SU-DHL-6 (cell line): ENCODE measurements at regions not wholly inside any gene's neighbourhood (a gene's known extent, or its start where the extent isn't known, plus 50 kb on each side); places are given as distances from the start of the nearest gene placed in this dataset.
"Not testable (repeated sequence)": the region's sequence is repeated elsewhere in the genome, so short reads cannot be mapped to it uniquely, and the experiment has no call there.

Source experiments
- H2AFZ ChIP-seq: fragments of 200-600 bp; sonication (generic); 2 replicates; pipeline ENCODE4 v1.6.1; 2014; ENCODE audit warnings: low read depth, mild to moderate bottlenecking, moderate library complexity, mixed read lengths, antibody characterized with exemption, low read length; ENCODE audit not compliant: severe bottlenecking
- H3F3A ChIP-seq: fragments of 200-600 bp; shearing (Covaris generic); 2 replicates; pipeline ENCODE4 v1.6.0; 2016; ENCODE audit warnings: antibody characterized with exemption, mild to moderate bottlenecking; ENCODE audit not compliant: insufficient read depth
- H3K27ac ChIP-seq: fragments of 200-600 bp; sonication (generic); 2 replicates; pipeline ENCODE4 v1.5.1; 2016; ENCODE audit warnings: low read depth, mild to moderate bottlenecking, low read length, moderate library complexity, mixed read lengths
- H3K27me3 ChIP-seq: fragments of 200-600 bp; sonication (generic), shearing (Covaris generic); 2 replicates; pipeline ENCODE4 v1.6.0; 2014; ENCODE audit warnings: mild to moderate bottlenecking, low read length
- H3K36me3 ChIP-seq: fragments of 200-600 bp; sonication (generic); 2 replicates; pipeline ENCODE4 v1.6.1; 2014; ENCODE audit warnings: mild to moderate bottlenecking, low read length, mixed read lengths
- H3K4me2 ChIP-seq: fragments of 300-600, 200-600 bp; shearing (Covaris generic), sonication (generic); 2 replicates; pipeline ENCODE4 v1.6.0; 2014; ENCODE audit warnings: low read length, low read depth, mild to moderate bottlenecking; ENCODE audit not compliant: poor library complexity, severe bottlenecking
- H3K4me3 ChIP-seq: fragments of 200-600 bp; sonication (generic); 2 replicates; pipeline ENCODE4 v1.5.1; 2014; ENCODE audit warnings: antibody characterized with exemption, low read length, mild to moderate bottlenecking, mixed read lengths; ENCODE audit not compliant: insufficient read depth, poor library complexity, severe bottlenecking
- H3K79me2 ChIP-seq: fragments of 200-600 bp; sonication (generic); 2 replicates; pipeline ENCODE4 v1.6.1; 2014; ENCODE audit warnings: mild to moderate bottlenecking, low read length, moderate library complexity; ENCODE audit not compliant: insufficient read depth
- H3K9ac ChIP-seq: fragments of 200-600 bp; sonication (generic); 2 replicates; pipeline ENCODE4 v1.7.0; 2014; ENCODE audit warnings: mild to moderate bottlenecking, low read length
- H3K9me2 ChIP-seq: fragments of 200-600 bp; sonication (generic); replicated peaks from 2 replicates; pipeline ENCODE4 v1.6.1; 2014; ENCODE audit warnings: low read length; ENCODE audit not compliant: insufficient read depth
- H3K9me3 ChIP-seq: fragments of 200-600 bp; sonication (generic); 2 replicates; pipeline ENCODE4 v1.6.1; 2014; ENCODE audit warnings: low read length, mixed read lengths; ENCODE audit not compliant: insufficient read depth
- H4K20me1 ChIP-seq: fragments of 200-600 bp; sonication (generic); 2 replicates; pipeline ENCODE4 v1.6.1; 2014; ENCODE audit warnings: low read depth, mild to moderate bottlenecking, antibody characterized with exemption, low read length, moderate library complexity, mixed read lengths

DNA sequence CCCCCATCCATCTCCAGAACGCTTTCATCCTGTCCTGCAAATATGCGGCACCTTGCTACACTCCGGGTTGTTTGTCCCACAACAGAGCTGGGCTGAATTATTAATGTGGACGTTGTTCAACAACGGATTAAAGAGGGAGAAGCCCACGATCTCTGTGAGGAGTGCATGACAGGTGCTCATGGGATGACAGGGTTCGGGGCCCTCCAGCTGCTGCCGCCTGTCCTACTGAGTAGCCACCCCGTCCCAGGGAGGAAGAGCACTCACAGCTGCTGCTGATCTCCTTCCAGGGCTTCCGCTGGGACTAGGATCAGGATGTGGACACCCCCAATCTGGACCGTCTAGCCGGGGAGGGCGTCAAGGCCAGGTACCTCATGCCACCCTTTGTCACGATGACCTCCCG, 121.0 kb upstream of the ROPN1B start:
- not testable (repeated sequence) for H3K4me3 ChIP-seq, H3F3A ChIP-seq, H3K27ac ChIP-seq, H3K79me2 ChIP-seq, H4K20me1 ChIP-seq, H3K9ac ChIP-seq, H3K27me3 ChIP-seq, H3K9me2 ChIP-seq, H2AFZ ChIP-seq, H3K4me2 ChIP-seq, H3K9me3 ChIP-seq, H3K36me3 ChIP-seq

DNA sequence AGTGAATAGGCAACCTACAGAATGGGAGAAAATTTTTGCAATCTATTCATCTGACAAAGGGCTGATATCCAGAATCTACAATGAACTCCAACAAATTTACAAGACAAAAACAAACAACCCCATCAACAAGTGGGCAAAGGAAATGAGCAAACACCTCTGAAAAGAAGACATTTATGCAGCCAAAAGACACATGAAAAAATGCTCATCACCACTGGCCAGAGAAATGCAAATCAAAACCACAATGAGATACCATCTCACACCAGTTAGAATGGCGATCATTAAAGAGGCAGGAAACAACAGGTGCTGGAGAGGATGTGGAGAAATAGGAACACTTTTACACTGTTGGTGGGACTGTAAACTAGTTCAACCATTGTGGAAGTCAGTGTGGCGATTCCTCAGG, 114.0 kb upstream of the ROPN1B start:
- H3K4me2 ChIP-seq, H2AFZ ChIP-seq, H3K27ac ChIP-seq, H3K79me2 ChIP-seq, H3K9me2 ChIP-seq, H3K27me3 ChIP-seq, H3K4me3 ChIP-seq, H3K9me3 ChIP-seq, H3K36me3 ChIP-seq, H3F3A ChIP-seq, H4K20me1 ChIP-seq, H3K9ac ChIP-seq: not testable (repeated sequence)

DNA sequence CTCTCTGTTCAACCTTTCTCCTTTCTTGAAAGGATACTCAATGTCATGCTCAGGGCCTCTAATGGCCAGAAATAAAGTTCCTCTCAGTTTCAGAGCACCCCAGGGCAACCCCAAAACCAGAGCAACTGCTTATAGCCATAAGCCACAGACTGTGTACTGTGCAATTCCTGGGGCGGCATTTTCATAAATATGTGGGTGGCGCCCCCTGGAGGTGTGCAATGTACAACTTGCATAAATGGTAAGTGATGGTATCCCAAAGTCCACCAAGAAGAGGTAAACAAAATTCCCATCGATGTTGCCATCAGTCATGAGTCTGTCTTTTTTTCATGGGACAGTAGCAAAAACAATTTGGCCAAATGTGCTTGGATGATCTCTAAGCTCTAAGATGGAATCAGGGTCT, 108.4 kb upstream of the ROPN1B start:
- not testable (repeated sequence) for H3K36me3 ChIP-seq, H3K9ac ChIP-seq, H3F3A ChIP-seq, H3K9me2 ChIP-seq, H2AFZ ChIP-seq, H3K4me2 ChIP-seq, H3K27me3 ChIP-seq, H3K9me3 ChIP-seq, H4K20me1 ChIP-seq, H3K27ac ChIP-seq, H3K79me2 ChIP-seq, H3K4me3 ChIP-seq

DNA sequence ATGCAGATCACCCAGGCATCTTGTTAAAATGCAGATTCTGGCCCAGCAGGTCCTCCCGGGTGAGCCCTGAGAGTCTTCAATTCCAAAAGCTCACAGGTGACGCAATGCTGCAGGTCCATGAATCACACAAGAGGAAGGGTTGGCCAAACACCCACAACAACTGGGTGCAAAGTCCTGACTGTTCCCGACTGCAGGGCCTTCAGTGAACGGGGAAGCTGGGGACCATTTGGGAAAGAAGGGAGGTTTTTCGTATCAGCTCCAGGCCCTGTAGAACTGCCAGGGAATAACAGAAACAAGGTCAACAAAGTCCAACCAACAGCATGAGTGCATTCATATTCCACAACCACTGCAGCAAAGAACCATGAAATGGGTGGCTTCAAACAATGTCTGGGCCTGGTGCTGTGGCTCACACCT, 106.1 kb upstream of the ROPN1B start:
- H3K4me3 ChIP-seq, H3K36me3 ChIP-seq, H3K9me2 ChIP-seq, H3F3A ChIP-seq, H2AFZ ChIP-seq, H3K27ac ChIP-seq, H3K9ac ChIP-seq, H4K20me1 ChIP-seq, H3K4me2 ChIP-seq, H3K79me2 ChIP-seq, H3K27me3 ChIP-seq, H3K9me3 ChIP-seq: not testable (repeated sequence)

DNA sequence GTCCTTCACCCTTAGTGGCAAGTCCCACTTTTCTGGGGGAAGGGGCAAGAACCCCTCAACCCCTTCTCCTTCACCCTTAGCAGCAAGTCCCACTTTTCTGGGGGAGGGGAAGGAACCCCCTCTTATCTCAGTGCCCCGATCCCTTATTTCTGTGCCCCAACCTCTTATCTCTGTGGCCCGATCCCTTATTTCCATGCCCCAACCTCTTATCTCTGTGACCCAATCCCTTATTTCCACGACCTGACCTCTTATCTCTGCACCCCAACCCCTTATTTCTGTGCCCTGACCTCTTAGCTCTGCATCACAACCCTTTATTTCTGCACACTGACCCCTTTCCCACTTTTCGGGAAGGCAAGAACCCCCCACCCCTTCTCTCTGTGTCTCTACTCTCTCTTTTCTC, 104.4 kb upstream of the ROPN1B start:
- H3K4me3 ChIP-seq, H3K27ac ChIP-seq, H2AFZ ChIP-seq, H4K20me1 ChIP-seq, H3K9ac ChIP-seq, H3K36me3 ChIP-seq, H3K9me3 ChIP-seq, H3K79me2 ChIP-seq, H3K4me2 ChIP-seq, H3K9me2 ChIP-seq, H3F3A ChIP-seq, H3K27me3 ChIP-seq: not testable (repeated sequence)

DNA sequence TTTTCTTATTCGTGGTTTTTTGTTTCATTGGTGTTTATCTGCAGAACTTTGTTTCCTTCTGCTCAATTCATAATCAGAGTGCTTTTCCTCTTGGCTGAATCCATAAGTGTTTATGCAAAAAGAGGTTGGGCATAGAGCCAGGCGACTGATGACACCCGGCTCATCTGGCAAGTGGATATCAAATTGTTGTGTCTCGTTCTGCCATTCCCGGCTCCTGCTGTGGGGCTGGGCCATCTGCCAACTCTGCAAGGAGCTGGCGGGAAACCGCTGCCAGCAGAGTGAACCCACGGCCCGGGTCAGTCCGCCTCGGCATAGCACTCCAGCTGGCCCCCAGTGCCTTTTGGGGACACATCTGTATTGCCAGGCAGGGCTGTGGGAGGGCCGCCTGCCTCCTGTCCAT, 83.0 kb upstream of the ROPN1B start:
- not testable (repeated sequence) for H3K9me3 ChIP-seq, H3K27ac ChIP-seq, H3K36me3 ChIP-seq, H3K27me3 ChIP-seq, H3K4me3 ChIP-seq, H3K9me2 ChIP-seq, H2AFZ ChIP-seq, H4K20me1 ChIP-seq, H3F3A ChIP-seq, H3K79me2 ChIP-seq, H3K4me2 ChIP-seq, H3K9ac ChIP-seq

DNA sequence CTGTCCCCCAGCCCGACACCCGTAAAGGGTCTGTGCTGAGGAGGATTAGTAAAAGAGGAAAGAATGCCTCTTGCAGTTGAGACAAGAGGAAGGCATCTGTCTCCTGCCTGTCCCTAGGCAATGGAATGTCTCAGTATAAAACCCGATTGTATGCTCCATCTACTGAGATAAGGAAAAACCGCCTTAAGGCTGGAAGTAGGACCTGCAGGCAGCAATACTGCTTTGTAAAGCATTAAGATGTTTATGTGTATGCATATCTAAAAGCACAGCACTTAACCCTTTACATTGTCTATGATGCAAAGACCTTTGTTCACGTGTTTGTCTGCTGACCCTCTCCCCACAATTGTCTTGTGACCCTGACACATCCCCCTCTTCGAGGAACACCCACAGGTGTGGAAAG, 69.8 kb upstream of the ROPN1B start:
- H2AFZ ChIP-seq, H3K79me2 ChIP-seq, H3K36me3 ChIP-seq, H3K9ac ChIP-seq, H4K20me1 ChIP-seq, H3K27ac ChIP-seq, H3F3A ChIP-seq, H3K4me2 ChIP-seq, H3K9me3 ChIP-seq, H3K9me2 ChIP-seq, H3K4me3 ChIP-seq, H3K27me3 ChIP-seq: not testable (repeated sequence)

DNA sequence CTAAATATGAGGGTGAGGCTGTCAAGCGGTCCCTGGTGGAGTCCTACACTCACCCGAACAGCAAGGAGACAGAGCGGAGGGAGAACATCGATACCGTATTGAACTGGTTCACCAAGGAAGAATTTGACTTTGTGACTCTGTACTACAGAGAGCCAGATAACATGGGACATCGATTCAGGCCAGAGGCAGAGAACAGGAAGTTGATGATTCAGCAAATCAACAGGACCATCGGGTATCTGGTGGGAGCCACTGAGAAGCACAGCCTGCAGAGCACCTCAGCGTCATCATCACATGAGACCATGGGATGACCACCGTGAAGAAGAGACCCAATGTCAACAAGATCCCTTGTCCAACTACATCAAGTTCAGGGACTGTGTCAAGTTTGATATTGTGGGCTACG, 67.5 kb upstream of the ROPN1B start:
- not testable (repeated sequence) for H3K9ac ChIP-seq, H3K36me3 ChIP-seq, H3K9me2 ChIP-seq, H4K20me1 ChIP-seq, H3K4me3 ChIP-seq, H3K4me2 ChIP-seq, H3K79me2 ChIP-seq, H3K27me3 ChIP-seq, H2AFZ ChIP-seq, H3K27ac ChIP-seq, H3K9me3 ChIP-seq, H3F3A ChIP-seq
